ACC112 (cell line): ENCODE measurements at regions not wholly inside any gene's neighbourhood (a gene's known extent, or its start where the extent isn't known, plus 50 kb on each side); places are given as distances from the start of the nearest gene placed in this dataset.

Source experiments
- H2AFZ ChIP-seq: fragments of 200-600 bp; sonication (generic); one replicate; pipeline ENCODE4 v1.6.0; 2017; ENCODE audit warnings: antibody characterized with exemption, low read length; ENCODE audit not compliant: unreplicated experiment
- H3K27ac ChIP-seq: fragments of 200-600 bp; sonication (generic); 2 replicates; pipeline ENCODE4 v1.5.1; 2014; ENCODE audit warnings: low read depth, mild to moderate bottlenecking, antibody characterized with exemption, low read length, moderate library complexity
- H3K27me3 ChIP-seq: fragments of 200-600 bp; sonication (generic); 2 replicates; pipeline ENCODE4 v1.6.1; 2014; ENCODE audit warnings: mild to moderate bottlenecking, antibody characterized with exemption, low read length, moderate library complexity, mixed read lengths; ENCODE audit not compliant: insufficient read depth
- H3K36me3 ChIP-seq: fragments of 200-600 bp; sonication (generic); 2 replicates; pipeline ENCODE4 v1.6.1; 2016; ENCODE audit warnings: mild to moderate bottlenecking, antibody characterized with exemption, low read length, moderate library complexity, mixed read lengths; ENCODE audit not compliant: insufficient read depth
- H3K4me1 ChIP-seq: fragments of 200-600 bp; sonication (generic); one replicate; pipeline ENCODE4 v1.6.1; 2016; ENCODE audit warnings: low read length, mixed read lengths; ENCODE audit not compliant: insufficient read depth, unreplicated experiment, control insufficient read depth
- H3K4me3 ChIP-seq: fragments of 200-600 bp; sonication (generic); 2 replicates; pipeline ENCODE4 v1.5.1; 2014; ENCODE audit warnings: mild to moderate bottlenecking, low read depth, low read length
- H3K79me2 ChIP-seq: fragments of 200-600 bp; sonication (generic); one replicate; pipeline ENCODE4 v1.6.0; 2016; ENCODE audit warnings: low read length; ENCODE audit not compliant: control insufficient read depth, unreplicated experiment, insufficient read depth

DNA sequence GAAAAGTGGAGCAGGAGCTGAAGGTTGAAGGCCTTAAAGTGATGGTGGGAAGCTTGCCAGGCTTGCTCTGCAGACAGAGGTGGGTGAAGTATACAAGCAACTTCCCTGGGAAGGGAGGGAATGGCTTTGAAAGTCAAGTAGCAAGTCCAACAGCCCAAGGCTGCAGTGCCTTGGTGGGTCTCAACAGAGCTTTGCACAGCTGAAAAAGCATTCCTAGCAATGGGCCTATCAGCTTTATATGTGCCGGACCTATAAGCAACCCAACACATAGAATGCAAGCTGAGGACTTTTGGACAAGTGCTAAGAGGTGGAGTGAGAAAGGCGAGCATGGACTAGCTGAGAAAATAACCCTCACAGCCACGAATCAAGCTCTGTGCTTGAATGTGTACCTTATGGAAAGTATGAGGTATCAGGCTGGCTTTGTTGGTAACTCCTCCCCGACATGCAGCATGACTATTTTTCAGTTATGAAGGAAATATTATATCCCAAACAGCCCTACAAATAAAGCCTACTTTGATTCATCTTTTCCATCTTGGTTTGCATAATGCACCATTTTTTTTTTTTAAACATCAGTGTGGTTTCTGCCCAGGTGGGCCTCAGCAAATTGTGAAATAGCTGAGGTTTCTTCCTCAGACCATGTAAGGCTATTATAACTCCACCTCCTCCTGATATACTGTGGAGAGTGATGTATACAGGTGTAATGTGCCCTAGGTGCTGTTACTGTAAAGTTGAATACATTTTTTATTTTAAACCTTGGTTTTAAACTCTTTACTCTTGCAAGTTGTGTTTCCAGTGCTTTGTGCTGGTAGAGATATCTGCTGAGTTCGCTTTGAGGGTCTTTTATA is 241.4 kb upstream of the CXCR4 start:
- Histone ChIP-seq H3K27me3 (peaks cover 9% of the 10 kb centered on the region; the same call in 1 of the 2 replicates), H3K4me1 (no peaks in the 10 kb centered on the region), H3K79me2 (no peaks in the 10 kb centered on the region), H2AFZ (no peak overlapping the region), H3K36me3 (no peaks in the 10 kb centered on the region), H3K4me3 (no peak overlapping the region), H3K27ac (no peak overlapping the region)

DNA sequence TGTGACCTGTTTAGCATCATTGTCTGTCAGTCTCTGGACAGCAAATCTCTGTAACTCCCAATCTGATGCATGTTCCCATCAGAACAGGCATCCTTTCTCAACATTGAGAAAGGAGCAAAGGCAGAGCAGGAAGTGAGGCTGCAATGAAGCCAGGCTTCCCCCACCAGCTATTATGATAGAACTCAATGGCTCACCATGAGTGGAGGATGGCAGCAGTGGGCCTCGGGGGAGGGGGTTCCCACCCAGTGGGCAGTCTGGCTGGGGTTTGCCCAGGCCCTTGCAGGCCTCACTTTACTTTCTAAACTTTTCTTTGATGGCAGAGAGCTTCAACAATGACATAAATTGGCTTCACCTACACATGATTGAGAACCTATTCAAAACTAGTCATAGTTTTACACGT is 240.6 kb upstream of the CXCR4 start:
- Histone ChIP-seq H3K4me1 (no peaks in the 10 kb centered on the region), H3K36me3 (no peaks in the 10 kb centered on the region), H3K27me3 (peaks cover 3% of the 10 kb centered on the region; the same call in 1 of the 2 replicates), H3K4me3 (no peak overlapping the region), H3K79me2 (no peaks in the 10 kb centered on the region), H2AFZ (no peak overlapping the region), H3K27ac (no peak overlapping the region)

DNA sequence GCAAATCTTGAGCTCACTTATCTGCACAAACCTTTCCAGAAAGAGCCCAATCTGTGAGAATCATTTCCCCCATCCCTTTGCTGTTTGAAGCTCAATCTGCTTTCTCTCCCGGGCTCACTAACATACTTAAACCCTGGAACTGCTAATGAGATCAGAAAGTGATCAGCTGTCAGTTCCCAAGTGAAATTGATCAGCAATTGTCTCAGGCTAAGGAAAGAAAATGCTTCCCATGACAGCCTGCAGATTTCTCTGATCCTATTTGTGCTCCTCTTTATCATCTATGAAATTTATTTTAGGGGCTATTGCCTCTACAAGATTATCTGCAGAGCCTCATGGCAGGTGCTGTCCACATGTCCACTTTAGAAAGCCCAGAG is 239.0 kb upstream of the CXCR4 start:
- H3K4me3 ChIP-seq = no peak overlapping the region
- H3K4me1 ChIP-seq = no peaks in the 10 kb centered on the region
- no peaks in the 10 kb centered on the region for H3K36me3 ChIP-seq
- no peak overlapping the region for H2AFZ ChIP-seq
- no peaks in the 10 kb centered on the region for H3K79me2 ChIP-seq
- H3K27ac ChIP-seq = no peak overlapping the region
- H3K27me3 ChIP-seq = no peaks in the 10 kb centered on the region

DNA sequence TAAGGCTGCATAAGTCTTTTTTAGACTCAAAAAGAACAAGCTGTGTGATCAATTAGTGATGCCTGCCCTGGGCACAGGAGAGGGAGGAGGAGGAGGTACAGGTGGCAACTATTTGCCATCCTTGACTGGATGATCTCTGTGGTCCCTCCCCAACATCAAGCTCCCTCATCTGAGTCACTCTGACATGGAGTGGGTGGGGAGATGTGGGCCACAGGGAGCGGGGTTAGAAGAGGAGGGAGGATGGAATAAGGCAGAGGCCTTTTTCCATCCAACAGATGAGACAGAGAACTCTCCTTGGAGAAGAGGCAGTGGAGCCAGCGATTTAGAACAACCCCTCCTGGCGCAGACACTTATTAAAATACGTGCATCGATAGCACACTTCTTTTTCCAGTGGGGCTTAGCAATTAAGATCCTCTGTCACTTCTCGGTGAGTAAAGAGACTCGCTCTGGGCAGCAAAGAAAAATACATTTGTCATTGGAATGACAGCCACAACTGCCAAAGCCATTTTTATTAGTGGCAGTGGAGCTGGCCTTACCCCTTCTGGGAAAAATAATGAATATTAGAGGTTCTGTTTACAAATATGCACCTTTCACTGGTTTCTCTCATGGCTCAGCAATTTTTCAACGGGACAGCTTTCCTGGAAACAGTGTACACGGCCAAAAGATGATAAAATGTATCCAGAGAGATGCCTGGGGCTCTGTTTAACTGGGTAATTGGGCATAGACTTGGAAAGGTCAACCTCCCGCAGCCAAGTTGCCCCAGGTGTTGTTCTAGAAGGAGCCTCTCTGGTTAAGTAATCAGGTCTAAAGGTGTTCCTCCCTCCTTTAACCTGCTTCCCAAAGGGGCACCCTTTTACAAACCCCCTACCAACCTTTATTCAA is 238.4 kb upstream of the CXCR4 start:
- H3K4me1 ChIP-seq = no peaks in the 10 kb centered on the region
- H3K27me3 ChIP-seq = no peaks in the 10 kb centered on the region
- H3K27ac ChIP-seq = no peak overlapping the region
- no peaks in the 10 kb centered on the region for H3K79me2 ChIP-seq
- H2AFZ ChIP-seq = no peak overlapping the region
- no peak overlapping the region for H3K4me3 ChIP-seq
- H3K36me3 ChIP-seq = no peaks in the 10 kb centered on the region

DNA sequence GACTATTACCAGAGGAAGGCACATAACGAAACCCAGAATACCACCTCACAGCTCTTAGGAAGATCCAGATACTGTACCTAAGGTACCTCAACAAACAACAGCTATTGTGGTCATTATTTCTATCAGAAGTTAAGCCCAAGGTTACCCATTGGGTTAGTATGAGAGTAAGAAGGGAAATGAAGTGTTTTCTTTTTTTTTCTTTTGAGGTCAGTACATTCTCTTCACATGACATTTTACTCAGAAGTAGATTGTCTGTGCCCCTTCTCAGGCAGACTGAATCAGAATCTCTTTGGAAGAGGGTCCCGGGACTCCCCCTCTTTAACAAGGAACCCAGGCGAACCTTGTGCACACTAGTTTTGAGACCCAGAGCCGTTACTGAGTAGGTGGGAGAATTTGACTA is 233.7 kb upstream of the CXCR4 start:
- Histone ChIP-seq H3K4me1 (no peaks in the 10 kb centered on the region), H3K4me3 (no peak overlapping the region), H3K27me3 (no peaks in the 10 kb centered on the region), H2AFZ (no peak overlapping the region), H3K36me3 (no peaks in the 10 kb centered on the region), H3K79me2 (no peaks in the 10 kb centered on the region), H3K27ac (no peak overlapping the region)

DNA sequence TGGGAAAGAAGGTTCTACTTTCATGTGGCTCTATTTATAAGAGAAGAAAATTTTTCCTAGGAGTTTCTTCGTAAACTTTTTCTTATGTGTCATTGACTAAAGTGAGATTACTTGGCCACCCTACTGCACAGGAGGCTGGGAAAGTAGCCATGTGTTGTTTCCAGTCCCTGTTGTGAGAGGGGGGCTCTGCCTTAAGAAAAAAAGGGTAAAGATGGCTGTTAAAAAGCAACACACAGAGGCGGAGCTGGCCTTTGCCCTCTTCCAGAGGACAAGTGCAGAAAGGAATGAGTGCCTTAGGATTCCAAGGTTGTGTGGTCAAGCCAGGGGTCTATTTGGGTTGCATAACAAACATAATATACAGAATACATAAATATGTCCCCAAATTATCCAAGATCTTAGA is 230.0 kb upstream of the CXCR4 start:
- no peaks in the 10 kb centered on the region for H3K27me3 ChIP-seq

DNA sequence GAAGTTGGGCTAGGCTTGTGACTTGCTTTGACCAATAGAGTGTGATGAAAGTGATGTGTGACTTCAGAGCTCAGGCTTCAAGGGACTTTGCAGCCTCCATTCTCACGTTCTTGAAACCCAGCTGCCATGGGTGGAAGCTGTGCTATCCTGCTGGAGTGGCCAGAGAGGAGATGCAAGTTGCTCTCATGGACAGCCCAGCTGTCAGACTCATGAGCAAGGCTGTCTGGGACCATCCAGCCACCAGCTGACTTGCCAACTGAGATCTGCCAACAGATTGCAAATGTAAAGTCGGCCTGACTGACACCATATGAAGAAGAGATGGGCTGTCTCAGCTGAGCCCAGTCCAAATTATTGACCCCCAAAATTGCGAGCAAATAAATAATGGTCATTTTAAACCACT is 226.4 kb upstream of the CXCR4 start:
- no peak overlapping the region for H3K27ac ChIP-seq
- H2AFZ ChIP-seq = no peak overlapping the region

More for the DNA sequence above, 230.0 kb upstream of the CXCR4 start:
- no peak overlapping the region for H3K4me3 ChIP-seq
- no peaks in the 10 kb centered on the region for H3K36me3 ChIP-seq
- no peaks in the 10 kb centered on the region for H3K4me1 ChIP-seq
- H3K27ac ChIP-seq = no peak overlapping the region
- H3K79me2 ChIP-seq = no peaks in the 10 kb centered on the region
- no peak overlapping the region for H2AFZ ChIP-seq

DNA sequence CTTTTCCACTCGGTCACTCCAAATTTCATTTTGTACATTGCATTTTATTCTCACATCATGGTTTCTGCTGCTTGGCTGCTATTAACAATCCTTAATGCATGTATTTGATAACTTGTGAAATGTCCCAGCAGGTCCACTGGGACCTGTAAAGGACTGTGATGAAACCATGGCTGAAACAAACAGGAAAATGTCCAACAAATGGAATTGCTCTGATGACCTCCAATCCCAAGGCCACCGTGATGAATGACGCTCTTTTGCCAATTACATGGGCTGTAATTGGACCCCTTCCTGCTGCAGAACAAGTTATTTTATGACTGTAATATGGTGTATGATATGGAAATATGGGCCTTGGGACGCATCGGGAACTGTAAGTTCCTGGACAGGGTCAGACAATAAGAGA is 224.2 kb upstream of the CXCR4 start:
- Histone ChIP-seq H3K27ac (no peak overlapping the region), H3K79me2 (no peaks in the 10 kb centered on the region), H2AFZ (no peak overlapping the region), H3K36me3 (no peaks in the 10 kb centered on the region), H3K4me3 (no peak overlapping the region), H3K27me3 (no peaks in the 10 kb centered on the region), H3K4me1 (no peaks in the 10 kb centered on the region)

More for the DNA sequence above, 226.4 kb upstream of the CXCR4 start:
- H3K4me1 ChIP-seq = no peaks in the 10 kb centered on the region
- no peaks in the 10 kb centered on the region for H3K36me3 ChIP-seq
- H3K4me3 ChIP-seq = no peak overlapping the region
- H3K79me2 ChIP-seq = no peaks in the 10 kb centered on the region
- H3K27me3 ChIP-seq = no peaks in the 10 kb centered on the region

DNA sequence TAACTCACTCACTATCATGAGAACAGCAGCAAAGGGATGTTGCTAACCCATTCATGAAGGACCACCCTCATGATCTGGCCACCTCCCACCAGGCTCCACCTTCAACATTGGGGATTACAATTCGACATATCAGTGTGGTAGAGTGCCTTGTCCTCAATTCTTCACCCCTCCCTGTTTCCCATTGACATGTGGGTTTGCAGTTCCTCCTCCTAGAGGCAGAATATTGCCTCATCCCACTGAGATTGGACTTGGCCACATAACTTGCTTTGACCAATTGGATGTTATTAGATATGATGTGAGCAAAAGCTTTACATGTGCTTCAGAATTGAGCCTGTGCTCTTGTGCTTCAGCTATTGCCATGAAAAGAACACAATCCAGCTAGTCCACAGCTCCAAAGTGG is 217.0 kb upstream of the CXCR4 start:
- no peaks in the 10 kb centered on the region for H3K79me2 ChIP-seq
- no peak overlapping the region for H3K4me3 ChIP-seq
- H3K36me3 ChIP-seq = no peaks in the 10 kb centered on the region

DNA sequence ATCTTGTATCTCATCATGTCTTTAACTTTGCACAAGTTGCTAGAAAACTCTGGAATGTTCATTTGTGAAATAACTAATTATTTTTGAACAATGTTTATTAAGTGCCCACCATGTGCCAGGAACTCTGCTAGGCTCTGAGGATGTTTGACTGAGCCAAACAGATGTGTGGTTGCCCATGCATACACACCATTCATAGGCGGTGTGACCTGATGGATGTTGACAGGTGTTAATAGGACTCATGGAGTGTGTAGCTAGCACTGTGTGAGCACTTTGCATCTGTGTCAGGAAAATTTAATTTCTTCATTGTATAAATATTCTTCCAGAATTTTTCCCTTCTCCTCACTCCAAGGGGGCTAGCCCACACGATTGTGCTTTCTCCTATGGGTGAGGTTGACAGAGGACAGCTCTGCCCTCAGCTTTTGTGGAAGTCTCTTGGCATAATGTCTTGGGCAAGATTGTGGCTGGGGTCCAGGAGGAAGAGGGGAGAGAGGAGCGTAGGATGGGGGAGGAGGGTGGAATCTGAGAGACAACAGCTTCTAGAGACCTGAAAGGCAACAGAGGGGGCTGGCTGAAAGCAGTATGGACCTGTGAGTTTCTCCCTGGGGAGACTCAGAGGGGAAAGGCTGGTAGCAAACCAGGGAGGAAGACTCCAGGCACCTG is 214.6 kb upstream of the CXCR4 start:
- Histone ChIP-seq H3K36me3 (no peaks in the 10 kb centered on the region), H3K4me3 (no peak overlapping the region), H2AFZ (no peak overlapping the region)

More for the DNA sequence above, 217.0 kb upstream of the CXCR4 start:
- no peaks in the 10 kb centered on the region for H3K27me3 ChIP-seq
- H3K4me1 ChIP-seq = no peaks in the 10 kb centered on the region
- no peak overlapping the region for H3K27ac ChIP-seq
- no peak overlapping the region for H2AFZ ChIP-seq

More for the DNA sequence above, 214.6 kb upstream of the CXCR4 start:
- Histone ChIP-seq H3K27ac (no peak overlapping the region), H3K4me1 (no peaks in the 10 kb centered on the region), H3K27me3 (no peaks in the 10 kb centered on the region), H3K79me2 (no peaks in the 10 kb centered on the region)
